ENCODE measurements at regions not wholly inside any gene's neighbourhood (a gene's known extent, or its start where the extent isn't known, plus 50 kb on each side); places are given as distances from the start of the nearest gene placed in this dataset.

GRCh38 chr5:62143268-62144229 lies 162.5 kb upstream of the KIF2A start:
- Histone ChIP-seq H3K9ac (ENCODE audit: low read length) (peak overlapping the region; percentile 34), H3K36me3 (ENCODE audit: control insufficient read depth, insufficient read depth, low read length, severe bottlenecking) (no peaks in the 10 kb centered on the region), H3K4me1 (ENCODE audit: control insufficient read depth, insufficient read depth, low read length) (peaks cover 17% of the 10 kb centered on the region), H3K4me3 (ENCODE audit: low read length) (peak overlapping the region; percentile 69), H3K9me3 (ENCODE audit: control insufficient read depth, low read length) (peaks cover 3% of the 10 kb centered on the region), H3K27me3 (replicated peaks; ENCODE audit: control insufficient read depth, insufficient read depth, low read length) (peaks cover 19% of the 10 kb centered on the region)
- DNase-seq (ENCODE audit: low read depth): peak; percentile 76

DNA sequence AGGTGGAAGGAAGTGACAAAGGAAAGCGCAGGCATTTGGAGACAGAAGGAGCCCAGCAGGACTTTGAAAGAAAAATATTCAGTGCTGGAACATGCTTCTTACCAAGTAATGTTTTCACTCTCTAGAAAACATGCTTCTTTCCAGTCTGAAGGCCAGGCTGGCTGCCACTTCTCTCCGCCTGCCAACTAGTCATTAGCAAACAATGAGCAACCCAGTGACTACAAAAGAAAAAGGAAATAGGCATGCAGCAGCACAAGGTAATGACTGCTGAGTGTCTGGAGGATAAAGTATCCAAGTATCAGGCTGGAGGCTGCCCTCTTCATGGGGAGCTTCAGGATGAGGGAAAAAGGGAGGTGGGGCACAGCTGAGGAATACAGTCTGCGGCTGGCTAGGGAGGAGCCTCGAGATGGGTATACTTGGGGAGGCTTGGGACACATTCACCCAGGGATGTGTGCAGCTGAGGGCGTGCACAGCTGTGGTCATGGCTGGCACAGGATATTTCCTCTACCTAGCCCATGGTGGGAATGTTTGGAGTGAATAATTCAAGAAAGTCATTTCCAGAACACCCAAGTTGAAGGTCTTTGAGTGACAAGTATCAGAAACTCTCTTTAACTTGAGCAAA lies 161.5 kb upstream of the KIF2A start:
- Histone ChIP-seq H3K9me3 (ENCODE audit: control insufficient read depth, low read length) (peaks cover 3% of the 10 kb centered on the region), H3K27me3 (replicated peaks; ENCODE audit: control insufficient read depth, insufficient read depth, low read length) (peaks cover 19% of the 10 kb centered on the region), H3K36me3 (ENCODE audit: control insufficient read depth, insufficient read depth, low read length, severe bottlenecking) (no peaks in the 10 kb centered on the region), H3K4me3 (ENCODE audit: low read length) (no peak overlapping the region), H3K9ac (ENCODE audit: low read length) (peak overlapping the region; percentile 26), H3K4me1 (ENCODE audit: control insufficient read depth, insufficient read depth, low read length) (peaks cover 17% of the 10 kb centered on the region)
- DNase-seq (ENCODE audit: low read depth): peak; percentile 39

DNA sequence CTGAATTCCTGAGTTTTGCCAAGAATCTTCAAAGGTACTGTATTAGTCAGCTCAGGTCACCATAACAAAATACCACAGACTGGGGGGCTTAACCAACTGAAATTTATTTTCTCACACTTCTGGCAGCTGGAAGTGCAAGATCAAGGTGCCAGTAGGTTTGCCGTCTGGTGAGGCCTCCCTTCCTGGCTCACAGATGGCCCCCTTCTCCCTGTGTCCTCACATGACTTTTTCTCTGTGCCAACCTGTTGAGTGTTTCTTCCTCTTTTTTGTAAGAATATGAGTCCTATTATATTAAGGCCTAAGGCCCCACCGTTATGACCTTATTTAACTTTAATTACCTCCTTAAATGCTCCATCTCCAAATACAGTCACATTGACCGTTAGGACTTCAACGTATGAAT lies 156.1 kb upstream of the KIF2A start:
- Histone ChIP-seq H3K27me3 (replicated peaks; ENCODE audit: control insufficient read depth, insufficient read depth, low read length) (peaks cover 16% of the 10 kb centered on the region), H3K4me1 (ENCODE audit: control insufficient read depth, insufficient read depth, low read length) (peaks cover 13% of the 10 kb centered on the region), H3K4me3 (ENCODE audit: low read length) (no peak overlapping the region), H3K9ac (ENCODE audit: low read length) (no peak overlapping the region), H3K9me3 (ENCODE audit: control insufficient read depth, low read length) (peaks cover 12% of the 10 kb centered on the region), H3K36me3 (ENCODE audit: control insufficient read depth, insufficient read depth, low read length, severe bottlenecking) (no peaks in the 10 kb centered on the region)
- DNase-seq (ENCODE audit: low read depth): no peak

GRCh38 chr5:62152394-62153087 lies 153.5 kb upstream of the KIF2A start:
- no peak overlapping the region for H3K4me3 ChIP-seq (ENCODE audit: low read length)
- H3K27me3 ChIP-seq (replicated peaks; ENCODE audit: control insufficient read depth, insufficient read depth, low read length): peaks cover 13% of the 10 kb centered on the region
- peaks cover 26% of the 10 kb centered on the region for H3K9me3 ChIP-seq (ENCODE audit: control insufficient read depth, low read length)
- DNase-seq (ENCODE audit: low read depth): no peak
- peaks cover 13% of the 10 kb centered on the region for H3K4me1 ChIP-seq (ENCODE audit: control insufficient read depth, insufficient read depth, low read length)
- H3K36me3 ChIP-seq (ENCODE audit: control insufficient read depth, insufficient read depth, low read length, severe bottlenecking): no peaks in the 10 kb centered on the region
- no peak overlapping the region for H3K9ac ChIP-seq (ENCODE audit: low read length)

GRCh38 chr5:62154758-62155157 lies 151.2 kb upstream of the KIF2A start:
- Histone ChIP-seq H3K4me1 (ENCODE audit: control insufficient read depth, insufficient read depth, low read length) (peaks cover 13% of the 10 kb centered on the region), H3K36me3 (ENCODE audit: control insufficient read depth, insufficient read depth, low read length, severe bottlenecking) (no peaks in the 10 kb centered on the region), H3K4me3 (ENCODE audit: low read length) (no peak overlapping the region), H3K9me3 (ENCODE audit: control insufficient read depth, low read length) (peaks cover 22% of the 10 kb centered on the region), H3K27me3 (replicated peaks; ENCODE audit: control insufficient read depth, insufficient read depth, low read length) (no peaks in the 10 kb centered on the region), H3K9ac (ENCODE audit: low read length) (no peak overlapping the region)
- DNase-seq (ENCODE audit: low read depth): no peak

GRCh38 chr5:62155988-62156387 lies 150.0 kb upstream of the KIF2A start:
- Histone ChIP-seq H3K9ac (ENCODE audit: low read length) (no peak overlapping the region), H3K9me3 (ENCODE audit: control insufficient read depth, low read length) (peaks cover 22% of the 10 kb centered on the region), H3K27me3 (replicated peaks; ENCODE audit: control insufficient read depth, insufficient read depth, low read length) (no peaks in the 10 kb centered on the region), H3K4me3 (ENCODE audit: low read length) (no peak overlapping the region), H3K4me1 (ENCODE audit: control insufficient read depth, insufficient read depth, low read length) (peaks cover 13% of the 10 kb centered on the region), H3K36me3 (ENCODE audit: control insufficient read depth, insufficient read depth, low read length, severe bottlenecking) (no peaks in the 10 kb centered on the region)
- no peak for DNase-seq (ENCODE audit: low read depth)

GRCh38 chr5:62167561-62168057 lies 138.4 kb upstream of the KIF2A start:
- no peak overlapping the region for H3K9ac ChIP-seq (ENCODE audit: low read length)
- H3K36me3 ChIP-seq (ENCODE audit: control insufficient read depth, insufficient read depth, low read length, severe bottlenecking): no peaks in the 10 kb centered on the region
- DNase-seq (ENCODE audit: low read depth): no peak
- peaks cover 20% of the 10 kb centered on the region for H3K27me3 ChIP-seq (replicated peaks; ENCODE audit: control insufficient read depth, insufficient read depth, low read length)
- H3K4me3 ChIP-seq (ENCODE audit: low read length): no peak overlapping the region
- no peaks in the 10 kb centered on the region for H3K4me1 ChIP-seq (ENCODE audit: control insufficient read depth, insufficient read depth, low read length)
- H3K9me3 ChIP-seq (ENCODE audit: control insufficient read depth, low read length): no peaks in the 10 kb centered on the region

DNA sequence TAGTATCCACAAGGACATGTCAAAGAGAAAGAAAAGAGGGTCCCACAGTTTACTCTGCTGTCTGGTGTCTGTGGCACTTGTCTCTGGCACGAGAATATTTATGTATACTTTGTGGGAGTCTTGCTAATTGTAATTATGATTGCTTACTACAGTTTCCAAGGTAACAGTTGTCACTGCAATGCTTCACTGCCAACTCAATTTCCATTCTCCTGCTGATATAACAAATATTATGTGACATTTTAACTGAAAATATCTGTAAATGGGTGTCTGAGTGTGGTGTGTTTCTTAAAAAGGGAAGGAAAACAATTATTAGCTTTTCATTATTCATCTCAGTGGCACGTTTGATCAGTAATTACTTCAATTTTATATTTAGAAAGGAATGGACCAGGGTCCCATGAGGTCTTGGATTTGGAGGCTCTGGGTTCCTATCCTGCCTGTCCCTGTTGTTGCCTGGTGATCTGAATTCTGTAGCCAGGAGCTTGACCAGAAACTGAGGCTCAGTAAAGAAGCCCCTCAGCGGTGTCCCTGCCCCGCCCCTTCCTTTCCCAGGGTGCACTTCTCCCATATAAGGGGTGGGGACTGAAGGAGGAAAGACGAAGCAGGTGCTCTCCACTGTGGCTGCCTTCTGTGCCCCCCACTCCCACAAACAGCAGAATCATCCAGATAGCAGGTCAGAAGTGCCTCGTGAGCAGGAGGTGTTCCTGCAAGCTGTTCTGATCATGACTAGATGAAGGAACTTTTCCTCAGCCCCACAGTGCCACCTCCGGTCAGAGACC lies 137.3 kb upstream of the KIF2A start:
- no peaks in the 10 kb centered on the region for H3K9me3 ChIP-seq (ENCODE audit: control insufficient read depth, low read length)
- no peaks in the 10 kb centered on the region for H3K4me1 ChIP-seq (ENCODE audit: control insufficient read depth, insufficient read depth, low read length)
- no peak overlapping the region for H3K9ac ChIP-seq (ENCODE audit: low read length)
- no peaks in the 10 kb centered on the region for H3K36me3 ChIP-seq (ENCODE audit: control insufficient read depth, insufficient read depth, low read length, severe bottlenecking)
- no peak for DNase-seq (ENCODE audit: low read depth)
- peaks cover 20% of the 10 kb centered on the region for H3K27me3 ChIP-seq (replicated peaks; ENCODE audit: control insufficient read depth, insufficient read depth, low read length)
- H3K4me3 ChIP-seq (ENCODE audit: low read length): no peak overlapping the region

- H3K9me3 ChIP-seq (ENCODE audit: control insufficient read depth, low read length): no peaks in the 10 kb centered on the region
Observed at GRCh38 chr5:62178258-62178657, 127.7 kb upstream of the KIF2A start.

DNA sequence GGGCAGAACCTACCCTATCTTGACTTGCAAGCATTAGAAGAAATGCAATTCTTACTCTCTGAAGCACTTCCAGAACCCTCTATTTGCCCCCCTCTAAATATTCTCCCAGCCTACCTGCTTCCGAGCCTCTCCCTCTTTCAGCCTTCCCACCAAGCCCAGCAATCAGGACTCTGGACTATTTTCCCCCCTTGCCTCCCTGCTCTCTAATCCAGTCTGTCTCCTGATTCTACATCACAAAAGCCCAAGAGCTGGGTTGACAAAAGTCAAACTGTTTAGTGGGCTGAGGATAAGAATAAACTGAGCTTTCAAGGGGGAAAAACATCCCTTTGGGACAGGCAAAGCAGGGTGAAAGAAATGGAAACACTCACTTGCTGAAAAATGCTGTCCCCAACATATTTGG lies 123.2 kb upstream of the KIF2A start:
- no peak for DNase-seq (ENCODE audit: low read depth)
- Histone ChIP-seq H3K9ac (ENCODE audit: low read length) (no peak overlapping the region), H3K27me3 (replicated peaks; ENCODE audit: control insufficient read depth, insufficient read depth, low read length) (peaks cover 4% of the 10 kb centered on the region), H3K9me3 (ENCODE audit: control insufficient read depth, low read length) (no peaks in the 10 kb centered on the region), H3K36me3 (ENCODE audit: control insufficient read depth, insufficient read depth, low read length, severe bottlenecking) (no peaks in the 10 kb centered on the region), H3K4me1 (ENCODE audit: control insufficient read depth, insufficient read depth, low read length) (no peaks in the 10 kb centered on the region), H3K4me3 (ENCODE audit: low read length) (no peak overlapping the region)

More at GRCh38 chr5:62178258-62178657, 127.7 kb upstream of the KIF2A start:
- no peak overlapping the region for H3K4me3 ChIP-seq (ENCODE audit: low read length)
- H3K27me3 ChIP-seq (replicated peaks; ENCODE audit: control insufficient read depth, insufficient read depth, low read length): peaks cover 13% of the 10 kb centered on the region
- H3K9ac ChIP-seq (ENCODE audit: low read length): no peak overlapping the region
- H3K36me3 ChIP-seq (ENCODE audit: control insufficient read depth, insufficient read depth, low read length, severe bottlenecking): no peaks in the 10 kb centered on the region
- no peak for DNase-seq (ENCODE audit: low read depth)
- H3K4me1 ChIP-seq (ENCODE audit: control insufficient read depth, insufficient read depth, low read length): no peaks in the 10 kb centered on the region

All from adipocyte (in vitro differentiated cells).